IPS-18c (cell line): ENCODE measurements at regions not wholly inside any gene's neighbourhood (a gene's known extent, or its start where the extent isn't known, plus 50 kb on each side); places are given as distances from the start of the nearest gene placed in this dataset.

Source experiments
- H3K4me3 ChIP-seq: 2 replicates; pipeline ENCODE4 v1.7.0; 2013; ENCODE audit warnings: low read depth, mild to moderate bottlenecking, low read length, moderate library complexity; ENCODE audit not compliant: insufficient read depth
- H3K9me3 ChIP-seq: one replicate; pipeline ENCODE4 v1.6.1; 2013; ENCODE audit warnings: mild to moderate bottlenecking, low read length, moderate library complexity; ENCODE audit not compliant: control insufficient read depth, insufficient read depth

GRCh38 chr19:31596751-31597150, 247.5 kb upstream of the TSHZ3 start:
- H3K9me3 ChIP-seq = no peaks in the 10 kb centered on the region
- H3K4me3 ChIP-seq = no peak overlapping the region

GRCh38 chr19:31597616-31598015, 248.4 kb upstream of the TSHZ3 start:
- H3K4me3 ChIP-seq = no peak overlapping the region

GRCh38 chr19:31598730-31599238, 249.5 kb upstream of the TSHZ3 start:
- no peaks in the 10 kb centered on the region for H3K9me3 ChIP-seq
- no peak overlapping the region for H3K4me3 ChIP-seq

More at GRCh38 chr19:31597616-31598015, 248.4 kb upstream of the TSHZ3 start:
- no peaks in the 10 kb centered on the region for H3K9me3 ChIP-seq

- Histone ChIP-seq H3K9me3 (no peaks in the 10 kb centered on the region), H3K4me3 (no peak overlapping the region)
These were observed 251.6 kb upstream of the TSHZ3 start for GRCh38 chr19:31600731-31601295.

GRCh38 chr19:31601855-31602254, 252.6 kb upstream of the TSHZ3 start:
- H3K9me3 ChIP-seq = no peaks in the 10 kb centered on the region

GRCh38 chr19:31602548-31602947, 253.3 kb upstream of the TSHZ3 start:
- Histone ChIP-seq H3K9me3 (no peaks in the 10 kb centered on the region), H3K4me3 (no peak overlapping the region)

More at GRCh38 chr19:31601855-31602254, 252.6 kb upstream of the TSHZ3 start:
- no peak overlapping the region for H3K4me3 ChIP-seq

- H3K9me3 ChIP-seq = no peaks in the 10 kb centered on the region
- H3K4me3 ChIP-seq = no peak overlapping the region
These were observed 255.3 kb upstream of the TSHZ3 start for GRCh38 chr19:31604493-31605040.

GRCh38 chr19:31610018-31610417, 260.8 kb upstream of the TSHZ3 start:
- Histone ChIP-seq H3K9me3 (no peaks in the 10 kb centered on the region), H3K4me3 (no peak overlapping the region)

- Histone ChIP-seq H3K4me3 (no peak overlapping the region), H3K9me3 (no peaks in the 10 kb centered on the region)
These were observed 262.0 kb upstream of the TSHZ3 start for GRCh38 chr19:31611046-31611877.

- Histone ChIP-seq H3K9me3 (no peaks in the 10 kb centered on the region), H3K4me3 (no peak overlapping the region)
These were observed 263.6 kb upstream of the TSHZ3 start for GRCh38 chr19:31612873-31613272.

GRCh38 chr19:31613683-31614219, 264.5 kb upstream of the TSHZ3 start:
- Histone ChIP-seq H3K4me3 (no peak overlapping the region), H3K9me3 (no peaks in the 10 kb centered on the region)

- Histone ChIP-seq H3K9me3 (no peaks in the 10 kb centered on the region), H3K4me3 (no peak overlapping the region)
These were observed 266.8 kb upstream of the TSHZ3 start for GRCh38 chr19:31616031-31616430.

- H3K9me3 ChIP-seq = no peaks in the 10 kb centered on the region
- no peak overlapping the region for H3K4me3 ChIP-seq
These were observed 267.9 kb upstream of the TSHZ3 start for GRCh38 chr19:31617010-31617585.

- no peak overlapping the region for H3K4me3 ChIP-seq
- H3K9me3 ChIP-seq = no peaks in the 10 kb centered on the region
These were observed 275.8 kb upstream of the TSHZ3 start for GRCh38 chr19:31625056-31625455.

GRCh38 chr19:31625575-31625974, 276.3 kb upstream of the TSHZ3 start:
- no peaks in the 10 kb centered on the region for H3K9me3 ChIP-seq
- no peak overlapping the region for H3K4me3 ChIP-seq

GRCh38 chr19:31626941-31627340, 277.7 kb upstream of the TSHZ3 start:
- Histone ChIP-seq H3K9me3 (no peaks in the 10 kb centered on the region), H3K4me3 (no peak overlapping the region)

GRCh38 chr19:31627620-31628365, 278.6 kb upstream of the TSHZ3 start:
- Histone ChIP-seq H3K4me3 (no peak overlapping the region), H3K9me3 (no peaks in the 10 kb centered on the region)
